SH-SY5Y (cell line): ENCODE measurements at regions not wholly inside any gene's neighbourhood (a gene's known extent, or its start where the extent isn't known, plus 50 kb on each side); places are given as distances from the start of the nearest gene placed in this dataset.

Source experiments
- GATA2 ChIP-seq: IDR thresholded peaks from 2 replicates; pipeline ENCODE4 v1.6.1; 2011; ENCODE audit warnings: mild to moderate bottlenecking, low read depth, low read length
- GATA3 ChIP-seq: IDR thresholded peaks from 2 replicates; pipeline ENCODE4 v1.6.1; 2011; ENCODE audit warnings: low read depth, mild to moderate bottlenecking, low read length, moderate library complexity

- TF ChIP-seq GATA3 (no peak), GATA2 (no peak)
Measured at GRCh38 chr2:45289997-45290709, 280.9 kb upstream of the SIX2 start.
